OCI-LY1 (cell line): ENCODE measurements at regions not wholly inside any gene's neighbourhood (a gene's known extent, or its start where the extent isn't known, plus 50 kb on each side); places are given as distances from the start of the nearest gene placed in this dataset.

Experiments
- CTCF ChIP-seq: fragments of 200-600 bp; sonication (generic), shearing (Covaris generic); IDR thresholded peaks from 2 replicates; pipeline ENCODE4 v1.5.1; 2017; ENCODE audit warnings: mild to moderate bottlenecking, antibody characterized with exemption, low read length, moderate library complexity, mixed read lengths
- EZH2 ChIP-seq: fragments of 200-600 bp; sonication (generic), shearing (Covaris generic); IDR thresholded peaks from 2 replicates; pipeline ENCODE4 v1.8.0; 2017; ENCODE audit warnings: borderline replicate concordance, mixed run types, mild to moderate bottlenecking, antibody characterized with exemption, low read length, moderate library complexity, mixed read lengths

DNA sequence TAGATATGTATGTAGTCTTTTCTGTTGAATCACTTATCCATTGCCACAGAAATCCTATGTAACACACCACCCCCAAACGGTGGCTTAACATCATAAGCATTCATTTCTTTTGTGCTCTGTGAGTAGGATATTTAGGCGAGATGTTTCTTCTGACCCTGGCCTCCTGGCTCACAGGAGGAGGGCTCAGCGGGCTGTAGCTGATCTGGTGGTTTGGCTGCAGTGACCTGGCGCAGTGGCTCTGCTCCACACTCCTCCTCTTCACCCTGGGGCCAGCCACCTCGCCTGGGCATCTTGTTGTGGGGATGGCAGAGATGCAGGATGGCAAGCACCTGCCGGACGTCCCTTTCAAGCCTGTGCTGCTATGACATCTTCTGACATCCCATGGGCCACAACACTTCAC lies 147.1 kb upstream of the IRS2 start:
- TF ChIP-seq CTCF (no peak), EZH2 (no peak)
